HG03439 (cell line): ENCODE measurements at regions not wholly inside any gene's neighbourhood (a gene's known extent, or its start where the extent isn't known, plus 50 kb on each side); places are given as distances from the start of the nearest gene placed in this dataset.
"Not testable (repeated sequence)": the region's sequence is repeated elsewhere in the genome, so short reads cannot be mapped to it uniquely, and the experiment has no call there.

Experiments
- ATAC-seq: cut with Tn5 transposase; IDR thresholded peaks from one replicate; pipeline ENCODE4 v1.9.1; 2021; ENCODE audit warnings: mild to moderate bottlenecking, moderate library complexity; ENCODE audit not compliant: unreplicated experiment

- no peak for ATAC-seq
Measured at GRCh38 chr7:68249611-68250010, 1253.0 kb downstream of the TYW1 start.

- ATAC-seq = no peak
Measured at GRCh38 chr7:68250143-68250542, 1253.5 kb downstream of the TYW1 start.

GRCh38 chr7:68254815-68255214, 1258.2 kb downstream of the TYW1 start:
- ATAC-seq = not testable (repeated sequence)

- ATAC-seq = no peak
Measured at GRCh38 chr7:68256295-68256694, 1259.7 kb downstream of the TYW1 start.

DNA sequence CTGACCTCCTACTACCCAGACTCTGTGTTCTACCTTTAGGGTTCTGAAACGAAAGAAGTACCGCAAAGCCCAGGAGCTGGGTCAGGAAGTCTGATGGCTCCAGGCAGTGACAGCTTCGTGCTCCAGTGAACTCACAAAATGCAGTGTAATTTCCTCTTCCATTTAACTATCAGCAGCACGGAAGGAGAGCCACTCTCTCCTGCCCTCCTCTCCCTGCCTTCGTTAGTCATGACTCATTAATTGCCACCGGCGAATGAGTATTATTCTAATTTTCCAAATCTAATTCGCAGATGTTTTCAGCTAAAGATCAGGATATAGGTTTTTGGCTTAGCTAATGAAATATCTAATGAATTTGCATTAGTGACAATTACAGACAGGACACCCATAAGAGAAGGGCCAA, 1262.0 kb downstream of the TYW1 start:
- no peak for ATAC-seq

DNA sequence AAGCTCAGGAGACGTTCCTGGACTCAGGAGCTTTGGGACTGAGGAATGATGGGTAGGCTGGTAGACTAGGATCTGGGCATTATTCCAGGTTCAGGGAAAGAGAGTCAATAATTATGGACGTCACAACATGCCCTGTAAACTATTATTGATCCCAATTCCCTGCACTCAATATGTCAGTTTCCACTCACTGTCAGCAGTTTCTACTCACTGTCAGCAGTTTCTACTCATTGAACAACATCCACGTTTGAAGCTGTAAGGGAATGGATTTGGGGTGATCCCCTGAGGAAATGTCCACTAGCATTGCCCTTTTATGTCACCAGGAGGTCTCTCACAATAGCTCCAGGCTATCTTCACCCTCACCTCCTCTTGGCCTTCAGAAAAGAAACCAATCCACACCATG, 1268.6 kb downstream of the TYW1 start:
- no peak for ATAC-seq

DNA sequence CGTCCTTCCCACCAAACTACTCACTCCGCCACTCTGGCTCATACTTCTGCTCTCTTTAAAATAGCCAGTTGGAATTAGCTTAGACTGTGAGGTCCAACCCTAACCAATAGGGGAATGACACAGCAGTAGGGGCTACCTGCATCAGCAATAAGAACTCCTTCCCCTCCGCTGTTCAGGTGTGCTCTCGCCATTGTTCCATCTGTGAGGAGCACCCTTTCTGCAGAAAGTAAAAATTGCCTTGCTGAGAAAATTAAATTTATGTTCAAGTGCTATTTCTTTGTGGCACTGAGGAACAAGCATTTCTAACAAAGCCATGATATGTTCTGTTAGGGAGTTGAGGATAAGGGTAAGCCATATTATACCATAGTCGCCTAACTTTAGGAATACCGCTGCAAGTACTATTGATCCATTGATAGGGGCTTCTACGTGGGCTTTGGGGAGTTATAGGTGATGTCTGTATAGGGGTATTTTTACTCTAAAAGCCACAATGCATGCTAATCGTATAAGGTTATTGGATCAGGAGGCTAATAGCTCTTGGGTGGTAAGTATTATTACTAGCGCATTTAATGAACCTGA, 1269.5 kb downstream of the TYW1 start:
- ATAC-seq = no peak

DNA sequence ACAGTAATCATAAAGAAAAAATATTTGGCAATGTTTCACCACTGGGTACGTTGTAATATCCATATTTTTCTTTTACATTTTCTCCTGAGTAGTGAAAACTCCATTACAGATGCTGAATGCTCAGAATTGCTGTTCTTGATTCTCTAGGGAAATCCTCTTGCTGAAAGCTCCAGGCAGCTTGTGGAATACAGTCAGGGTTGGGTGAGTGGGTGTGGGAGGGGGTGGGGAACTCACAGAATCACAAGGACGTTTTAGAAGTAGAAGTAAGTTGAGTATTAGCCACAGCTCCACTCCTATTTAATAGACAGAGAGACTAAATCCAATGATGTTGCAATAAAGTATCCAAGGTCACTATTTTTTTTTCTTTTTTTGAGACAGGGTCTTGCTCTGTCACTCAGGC, 1270.9 kb downstream of the TYW1 start:
- no peak for ATAC-seq

- no peak for ATAC-seq
Measured at GRCh38 chr7:68269405-68269804, 1272.8 kb downstream of the TYW1 start.

DNA sequence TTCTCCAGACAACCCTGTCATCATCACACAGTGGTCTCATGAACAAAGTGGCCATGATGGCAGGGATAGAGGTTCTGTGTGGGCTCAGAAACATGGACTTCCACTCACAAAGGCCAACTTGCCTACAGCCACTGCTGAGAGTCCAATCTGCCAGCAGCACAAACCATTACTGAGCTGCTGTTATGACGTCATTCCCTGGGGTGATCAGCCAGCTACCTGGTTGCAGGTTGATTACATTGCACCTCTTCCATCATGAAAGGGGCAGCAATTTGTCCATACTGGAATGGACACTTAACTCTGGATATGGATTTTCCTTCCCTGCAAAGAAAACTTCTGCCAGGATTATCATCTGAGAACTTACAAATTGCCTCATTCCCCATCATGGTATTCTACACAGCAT, 1275.9 kb downstream of the TYW1 start:
- ATAC-seq = no peak

GRCh38 chr7:68276725-68277124, 1280.1 kb downstream of the TYW1 start:
- no peak for ATAC-seq

DNA sequence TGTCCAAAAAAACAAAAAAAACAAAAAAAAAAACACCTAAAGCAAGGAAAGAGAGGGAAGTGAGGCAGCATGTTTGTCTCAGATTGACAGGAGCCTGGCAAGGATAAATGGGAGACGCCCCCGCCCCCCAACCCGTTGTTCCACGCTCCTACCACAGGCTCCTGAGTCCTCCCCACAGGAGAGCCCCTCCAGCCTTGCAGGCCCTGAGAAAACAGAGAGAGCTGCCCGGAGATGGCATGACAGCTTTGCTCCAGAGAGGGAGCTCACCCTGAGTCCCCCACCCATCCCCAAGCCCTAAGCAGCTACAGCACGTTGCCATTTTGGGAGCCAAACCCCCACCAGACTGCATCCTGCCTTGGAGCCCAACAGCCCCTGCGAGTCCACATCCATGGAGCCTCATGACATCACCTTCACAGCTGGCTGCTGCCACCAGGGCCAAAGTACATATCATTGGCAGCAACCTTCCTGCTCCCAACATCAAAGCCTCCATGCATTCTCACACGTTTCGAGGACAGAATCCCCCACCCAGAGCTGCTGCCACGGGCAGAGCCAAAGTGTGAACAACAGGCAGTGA, 1283.3 kb downstream of the TYW1 start:
- ATAC-seq = no peak

DNA sequence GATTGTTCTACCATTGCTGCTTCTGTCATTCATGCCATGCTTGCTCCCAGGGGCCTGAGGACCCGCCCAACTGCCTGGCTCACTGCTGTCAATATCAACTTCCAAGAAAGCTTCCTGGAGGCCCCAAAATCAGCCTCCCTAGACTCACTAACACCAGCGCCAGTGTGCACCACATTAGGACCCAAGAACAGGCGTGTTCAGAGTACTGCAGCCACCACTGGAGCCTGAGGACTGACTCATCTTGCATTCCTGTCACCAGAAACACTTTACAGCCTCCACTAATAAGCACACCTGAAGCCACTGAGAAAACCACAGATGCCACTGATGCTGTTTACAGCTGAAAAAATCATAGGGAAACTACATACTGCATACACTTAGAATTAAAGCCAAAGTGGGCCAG, 1284.3 kb downstream of the TYW1 start:
- ATAC-seq = no peak

DNA sequence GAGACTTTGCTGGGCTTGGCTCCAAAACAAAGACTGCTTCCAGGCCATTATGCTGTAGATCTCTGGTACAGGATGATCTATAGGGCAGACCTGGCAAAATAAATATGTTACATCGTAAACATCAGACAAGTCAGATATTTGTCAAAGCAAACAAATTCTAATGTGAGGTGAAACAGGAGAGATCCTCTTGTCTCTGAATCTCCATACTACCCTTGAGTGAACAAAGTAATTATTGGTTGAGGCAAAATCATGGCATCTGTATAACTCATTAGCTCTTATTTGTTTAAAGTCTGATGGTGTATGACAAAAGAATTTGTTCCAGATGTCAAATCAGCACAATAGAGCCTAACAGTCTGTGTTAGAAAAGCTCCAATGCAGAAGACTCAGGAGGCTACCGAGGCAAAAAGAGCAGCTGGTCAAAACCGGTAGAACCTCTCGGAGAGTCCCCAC, 1291.5 kb downstream of the TYW1 start:
- no peak for ATAC-seq

- ATAC-seq = no peak
Measured at GRCh38 chr7:68291710-68292109, 1295.1 kb downstream of the TYW1 start.

DNA sequence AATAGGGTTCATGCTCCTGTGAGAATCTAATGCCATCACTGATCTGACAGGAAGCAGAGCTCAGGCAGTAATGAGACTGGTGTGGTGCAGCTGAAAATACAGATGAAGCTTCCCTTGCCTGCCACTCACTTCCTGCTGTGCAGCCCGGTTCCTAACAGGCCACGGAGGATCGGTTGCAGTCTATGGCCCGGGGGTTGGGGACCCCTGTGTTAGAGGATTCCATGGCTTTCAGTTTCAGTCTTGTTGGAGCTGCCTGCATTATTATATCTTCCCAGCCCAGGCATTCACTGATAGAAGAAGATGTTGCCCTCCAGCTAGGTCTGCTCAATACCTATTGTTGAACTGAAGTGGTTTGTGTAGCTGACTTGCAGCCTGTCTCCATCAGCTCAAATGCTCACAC, 1298.8 kb downstream of the TYW1 start:
- ATAC-seq = no peak

- ATAC-seq = no peak
Measured at GRCh38 chr7:68304536-68304935, 1293.7 kb upstream of the AUTS2 start.

- ATAC-seq = no peak
Measured at GRCh38 chr7:68306692-68307107, 1291.6 kb upstream of the AUTS2 start.

GRCh38 chr7:68309271-68309670, 1289.0 kb upstream of the AUTS2 start:
- ATAC-seq = no peak

GRCh38 chr7:68309806-68310205, 1288.5 kb upstream of the AUTS2 start:
- no peak for ATAC-seq

- ATAC-seq = no peak
Measured at GRCh38 chr7:68311958-68312357, 1286.3 kb upstream of the AUTS2 start.

DNA sequence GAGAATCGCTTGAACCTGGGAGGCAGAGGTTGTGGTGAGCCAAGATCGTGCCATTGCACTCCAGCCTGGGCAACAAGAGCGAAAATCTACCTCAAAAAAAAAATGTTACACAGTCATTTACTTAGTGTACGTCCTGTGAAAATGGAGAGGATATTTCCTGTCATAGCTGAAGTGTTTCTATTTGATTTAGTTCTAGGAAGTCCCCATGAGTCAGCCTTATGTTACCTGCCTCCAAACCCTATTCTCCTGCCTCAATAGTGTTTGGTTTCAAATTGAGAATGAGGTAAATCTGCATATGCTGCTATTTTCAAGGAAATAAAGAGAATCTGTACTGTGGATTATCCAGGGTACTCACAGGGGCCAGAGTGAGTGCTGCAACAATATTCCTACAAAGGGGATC, 1284.5 kb upstream of the AUTS2 start:
- no peak for ATAC-seq

DNA sequence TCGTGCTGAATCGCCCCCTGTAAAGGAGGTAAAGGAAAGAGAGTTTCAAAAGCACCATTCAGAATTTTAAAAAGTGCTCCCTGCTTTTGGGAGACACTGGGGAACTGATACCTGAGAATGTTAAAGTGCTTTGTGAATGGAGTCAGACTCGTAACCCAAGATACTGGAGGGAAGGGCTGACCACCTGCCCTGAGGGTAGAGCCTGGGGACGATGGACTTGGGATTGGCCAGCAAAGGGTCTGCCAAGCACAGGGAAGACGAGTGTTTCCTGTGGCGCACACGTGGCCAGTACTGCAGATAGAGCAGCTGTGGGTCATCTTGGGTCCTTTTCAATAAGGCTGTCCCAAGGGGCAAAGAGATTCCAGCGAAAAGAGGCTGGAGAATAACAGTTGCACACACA, 1284.1 kb upstream of the AUTS2 start:
- no peak for ATAC-seq
